AG08396 (cell line): ENCODE measurements at regions not wholly inside any gene's neighbourhood (a gene's known extent, or its start where the extent isn't known, plus 50 kb on each side); places are given as distances from the start of the nearest gene placed in this dataset.

ENCODE experiments used
- DNase-seq: peaks from one replicate; pipeline ENCODE4 v3.0.0; 2012; ENCODE audit warnings: low spot score, mixed read lengths

DNA sequence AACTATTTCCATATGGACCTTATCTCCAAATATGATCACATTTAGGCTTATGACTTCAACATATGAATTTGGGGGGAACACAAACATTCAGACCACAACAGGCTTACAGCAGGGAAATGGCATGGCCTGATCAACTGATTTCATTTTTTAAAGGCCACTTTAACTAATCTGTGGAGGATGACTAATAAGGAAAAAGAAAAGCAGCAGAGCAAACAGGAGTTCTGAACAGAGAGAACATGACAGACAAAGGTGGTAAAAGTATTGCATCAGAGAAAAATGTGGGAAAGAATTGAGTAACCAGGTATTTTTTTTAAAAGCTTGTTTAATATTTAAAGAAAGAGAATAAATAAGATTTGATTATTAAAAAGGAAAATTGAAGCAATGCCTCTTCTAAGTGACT is 366.1 kb upstream of the TMPO start:
- no peak for DNase-seq

GRCh38 chr12:98149691-98150210 is 365.6 kb upstream of the TMPO start:
- DNase-seq: no peak

- DNase-seq: no peak
Observed at GRCh38 chr12:98151105-98151590, 364.2 kb upstream of the TMPO start.

DNA sequence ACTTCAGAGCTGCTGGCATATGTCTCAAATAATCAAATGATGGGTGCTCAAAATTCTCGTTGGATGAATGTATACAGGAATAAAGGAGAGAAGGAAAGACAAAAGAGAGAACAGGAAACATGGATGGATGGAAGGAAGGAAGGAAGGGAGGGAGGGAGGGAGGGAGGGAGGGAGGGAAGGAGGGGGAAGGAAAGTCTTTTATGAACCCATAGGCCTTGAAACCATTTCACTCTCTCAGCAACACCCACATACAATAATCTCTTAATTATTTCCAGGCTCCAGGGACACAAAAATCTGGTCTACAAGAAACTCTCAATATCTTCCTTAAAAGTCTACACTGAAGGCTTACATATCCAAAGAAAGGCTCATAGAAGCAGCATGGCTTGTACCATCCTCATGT is 363.4 kb upstream of the TMPO start:
- no peak for DNase-seq

- DNase-seq: no peak
Observed at GRCh38 chr12:98154850-98155249, 360.5 kb upstream of the TMPO start.

- DNase-seq: no peak
Observed at GRCh38 chr12:98156697-98157096, 358.7 kb upstream of the TMPO start.

DNA sequence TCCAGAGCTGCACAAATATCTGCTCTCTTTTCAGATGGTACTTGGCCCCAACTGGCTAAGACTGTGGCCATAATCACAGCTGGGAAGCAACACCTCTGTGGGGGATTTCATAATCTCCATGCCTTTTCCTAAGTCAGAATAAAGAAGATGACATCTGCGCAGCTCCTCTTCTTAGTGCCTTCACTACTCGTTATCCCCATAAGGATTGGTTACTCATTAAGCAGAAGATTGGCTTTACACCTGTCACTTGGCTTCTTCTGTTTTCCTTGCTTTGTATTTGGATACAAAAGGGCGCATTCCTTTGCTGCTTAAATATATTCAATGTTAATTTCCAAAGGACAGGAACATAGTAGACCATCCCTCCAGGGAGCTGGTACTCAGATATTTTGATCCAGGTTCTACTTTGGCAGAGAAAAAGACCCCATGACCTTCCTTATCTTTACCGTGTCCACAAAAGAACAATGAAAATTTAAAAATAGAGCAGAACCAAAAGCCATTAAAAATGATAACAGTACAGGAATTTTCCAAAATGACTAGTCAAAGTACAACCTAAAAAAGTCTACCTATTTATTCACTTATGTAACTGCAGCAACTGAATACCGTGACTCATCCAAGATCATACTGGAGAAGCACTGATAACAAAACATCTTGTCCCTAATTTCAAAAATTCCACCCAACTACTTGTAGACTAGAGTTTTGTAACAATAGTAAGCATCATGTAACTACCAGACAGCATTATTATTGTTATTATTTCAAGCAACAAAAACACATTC is 352.3 kb upstream of the TMPO start:
- no peak for DNase-seq

DNA sequence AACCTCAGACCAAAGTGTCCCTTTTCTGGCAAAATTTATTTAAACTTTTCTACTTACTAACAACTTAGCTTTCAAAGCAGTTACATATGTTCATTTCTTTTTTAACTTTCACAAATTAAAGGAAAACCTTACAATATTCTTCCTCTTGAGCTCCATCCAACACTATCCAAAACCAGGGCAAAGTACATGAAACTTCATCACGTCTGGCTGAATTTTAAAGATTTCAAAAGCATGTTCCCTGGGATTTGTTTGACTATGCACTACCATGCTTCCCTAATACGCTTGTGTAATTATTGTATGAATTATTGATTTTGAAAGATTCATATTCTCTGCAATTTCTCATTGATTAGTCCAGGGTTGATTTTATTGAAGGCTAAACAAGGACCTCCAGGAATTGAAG is 343.1 kb upstream of the TMPO start:
- DNase-seq: no peak

GRCh38 chr12:98172801-98173200 is 342.6 kb upstream of the TMPO start:
- no peak for DNase-seq

DNA sequence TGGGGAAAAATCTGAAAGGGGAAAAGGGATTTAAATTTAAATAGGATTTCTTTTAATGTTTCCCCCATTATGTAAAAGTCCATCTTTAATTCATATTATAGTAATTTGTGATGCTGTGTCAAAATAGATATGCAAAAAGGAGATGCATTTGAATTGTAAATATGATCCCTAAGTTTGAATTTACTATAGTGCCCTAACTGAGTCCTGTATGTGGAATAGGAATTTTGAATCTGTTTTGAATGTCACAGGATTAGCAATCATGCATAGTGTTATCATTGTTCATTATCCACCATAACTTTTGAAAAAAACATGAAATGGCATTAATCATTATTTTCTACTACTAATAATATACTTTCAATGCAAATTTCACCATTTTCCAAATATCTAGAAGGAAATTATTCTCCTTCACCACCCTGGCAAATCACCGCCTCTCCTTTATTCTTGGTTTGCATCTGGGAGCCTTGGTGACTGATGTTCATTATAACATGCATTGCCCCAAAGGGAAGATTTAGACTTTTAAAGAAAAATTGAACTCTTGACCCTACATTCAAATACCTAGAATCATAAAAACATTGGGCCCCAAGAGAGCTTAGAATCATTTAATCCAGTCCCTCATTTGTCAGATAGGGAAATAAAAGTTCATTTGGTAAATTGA is 341.5 kb upstream of the TMPO start:
- no peak for DNase-seq

DNA sequence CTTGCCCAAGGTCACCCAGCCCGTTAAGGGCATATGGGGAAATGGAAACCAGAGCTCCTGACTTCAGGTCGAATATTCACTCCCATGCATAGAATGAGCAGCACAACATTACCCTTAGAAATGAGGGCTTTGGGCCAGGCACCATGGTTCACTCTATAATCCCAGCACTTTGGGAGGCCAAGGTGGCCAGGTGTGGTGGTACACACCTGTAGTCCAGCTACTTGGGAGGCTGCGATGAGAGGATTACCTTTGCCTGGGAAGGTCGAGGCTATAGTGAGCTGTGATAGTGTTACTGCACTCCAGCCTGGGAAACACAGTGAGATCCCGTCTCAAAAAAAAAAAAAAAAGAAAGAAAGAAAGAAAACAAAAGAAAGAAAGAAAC is 341.0 kb upstream of the TMPO start:
- no peak for DNase-seq

DNA sequence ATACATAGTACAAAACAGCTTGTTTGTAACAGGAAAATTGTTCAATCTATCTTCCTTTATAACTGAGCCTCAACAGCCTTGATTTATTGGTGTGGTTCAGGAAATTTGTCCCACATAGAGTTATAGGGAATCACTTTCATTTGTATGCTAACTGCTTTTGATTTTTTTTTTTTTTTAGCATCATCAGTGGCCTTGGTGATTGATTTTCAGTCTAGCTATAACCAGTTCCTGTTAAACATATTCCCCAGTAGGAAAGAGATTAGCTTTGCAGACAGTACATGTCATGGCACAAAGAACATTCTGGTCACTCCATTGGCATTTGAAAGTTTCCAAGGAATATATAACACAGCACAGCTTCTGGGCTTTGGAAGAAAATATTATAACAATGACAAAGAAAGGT is 337.3 kb upstream of the TMPO start:
- no peak for DNase-seq

GRCh38 chr12:98179151-98179550 is 336.2 kb upstream of the TMPO start:
- DNase-seq: no peak

- DNase-seq: no peak
Observed at GRCh38 chr12:98180603-98181002, 334.8 kb upstream of the TMPO start.

- no peak for DNase-seq
Observed at GRCh38 chr12:98182821-98183220, 332.6 kb upstream of the TMPO start.

GRCh38 chr12:98185606-98186005 is 329.8 kb upstream of the TMPO start:
- no peak for DNase-seq

GRCh38 chr12:98188650-98189077 is 326.7 kb upstream of the TMPO start:
- no peak for DNase-seq

GRCh38 chr12:98194591-98194990 is 320.8 kb upstream of the TMPO start:
- DNase-seq: no peak

GRCh38 chr12:98198261-98198982 is 317.0 kb upstream of the TMPO start:
- no peak for DNase-seq

- DNase-seq: no peak
Observed at GRCh38 chr12:98208816-98209215, 306.6 kb upstream of the TMPO start.

DNA sequence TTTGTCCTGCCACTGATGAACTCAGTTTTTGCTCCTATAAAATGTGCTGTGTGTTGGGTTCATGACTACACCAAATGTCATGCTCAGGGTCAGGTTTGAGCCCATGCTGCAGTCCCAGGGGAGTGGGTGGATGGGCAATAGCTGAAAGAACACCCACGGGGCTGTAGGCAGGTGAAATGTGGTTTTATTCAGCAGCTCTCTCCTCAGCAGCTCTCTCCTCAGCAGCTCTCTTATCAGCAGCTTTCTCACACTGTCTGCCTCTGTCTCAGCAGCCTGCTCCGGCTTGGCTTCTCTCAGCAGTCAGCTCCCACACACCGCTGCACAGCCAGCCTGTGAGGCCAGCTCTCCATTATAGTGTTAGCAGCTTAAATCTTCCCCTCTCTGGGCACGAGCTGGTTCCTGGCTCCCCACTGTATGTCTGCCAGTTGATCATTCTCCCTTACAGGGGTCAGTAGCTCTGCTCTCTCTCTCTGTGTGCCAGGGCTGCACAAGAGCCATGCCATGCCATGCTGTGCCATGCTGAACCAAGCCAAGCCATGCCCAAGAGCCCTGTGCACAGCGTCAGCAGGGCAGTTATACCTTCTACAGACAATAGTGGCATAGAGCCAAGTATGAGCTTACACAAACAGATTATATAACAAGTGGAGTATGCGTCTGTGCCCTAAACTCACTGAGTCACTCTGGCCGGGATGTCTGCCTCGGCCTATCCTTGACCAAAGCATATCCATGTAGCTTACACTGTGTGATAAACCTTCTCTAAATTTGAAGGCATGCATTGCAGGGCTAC is 303.3 kb upstream of the TMPO start:
- no peak for DNase-seq

- no peak for DNase-seq
Observed at GRCh38 chr12:98213556-98213955, 301.8 kb upstream of the TMPO start.
